ENCODE measurements at regions not wholly inside any gene's neighbourhood (a gene's known extent, or its start where the extent isn't known, plus 50 kb on each side); places are given as distances from the start of the nearest gene placed in this dataset.
"Not testable (repeated sequence)": the region's sequence is repeated elsewhere in the genome, so short reads cannot be mapped to it uniquely, and the experiment has no call there.

GRCh38 chr5:67765697-67766096 lies 449.9 kb upstream of the PIK3R1 start:
- Histone ChIP-seq H3K9me3 (no peaks in the 10 kb centered on the region), H3K4me3 (no peak overlapping the region), H3K4me1 (peaks cover 0 to 5% of the 10 kb centered on the region in 2 donors), H3K36me3 (no peaks in the 10 kb centered on the region), H3K27ac (no peak overlapping the region), H3K27me3 (no peaks in the 10 kb centered on the region)
- no peak for TF ChIP-seq CTCF (IDR thresholded peaks at IDR 0.05)
- DNase-seq (ENCODE audit: low spot score) = no peak

- peaks cover 0 to 35% of the 10 kb centered on the region in 2 donors for H3K9me3 ChIP-seq
- not testable (repeated sequence) for H3K27ac ChIP-seq; DNase-seq (ENCODE audit: low spot score); H3K4me3 ChIP-seq; H3K4me1 ChIP-seq; H3K36me3 ChIP-seq; H3K27me3 ChIP-seq
Measured at GRCh38 chr5:67757771-67758170, 457.8 kb upstream of the PIK3R1 start.

- no peak overlapping the region for H3K27ac ChIP-seq
- no peak overlapping the region for H3K4me3 ChIP-seq
- TF ChIP-seq CTCF (IDR thresholded peaks at IDR 0.05) = no peak
- no peak for DNase-seq (ENCODE audit: low spot score)
- H3K27me3 ChIP-seq = no peaks in the 10 kb centered on the region
- H3K9me3 ChIP-seq = peaks cover 0 to 36% of the 10 kb centered on the region in 2 donors
- no peaks in the 10 kb centered on the region for H3K36me3 ChIP-seq
- no peaks in the 10 kb centered on the region for H3K4me1 ChIP-seq
Measured at GRCh38 chr5:67752357-67752708, 463.2 kb upstream of the PIK3R1 start.

GRCh38 chr5:67748165-67748690 lies 467.3 kb upstream of the PIK3R1 start:
- Histone ChIP-seq H3K9me3 (peaks cover 0 to 25% of the 10 kb centered on the region in 2 donors), H3K27ac (no peak overlapping the region), H3K36me3 (no peaks in the 10 kb centered on the region), H3K27me3 (no peaks in the 10 kb centered on the region), H3K4me3 (no peak overlapping the region), H3K4me1 (no peaks in the 10 kb centered on the region)
- DNase-seq (ENCODE audit: low spot score) = no peak
- TF ChIP-seq CTCF (IDR thresholded peaks at IDR 0.05) = no peak

- H3K27ac ChIP-seq = no peak overlapping the region
- DNase-seq (ENCODE audit: low spot score) = no peak
- no peaks in the 10 kb centered on the region for H3K4me1 ChIP-seq
- H3K4me3 ChIP-seq = no peak overlapping the region
- no peak for TF ChIP-seq CTCF (IDR thresholded peaks at IDR 0.05)
- no peaks in the 10 kb centered on the region for H3K27me3 ChIP-seq
- H3K9me3 ChIP-seq = peaks cover 0 to 14% of the 10 kb centered on the region in 2 donors
- H3K36me3 ChIP-seq = no peaks in the 10 kb centered on the region
Measured at GRCh38 chr5:67747096-67747495, 468.5 kb upstream of the PIK3R1 start.

- peaks cover 0 to 14% of the 10 kb centered on the region in 2 donors for H3K9me3 ChIP-seq
- not testable (repeated sequence) for H3K4me1 ChIP-seq; DNase-seq (ENCODE audit: low spot score); H3K4me3 ChIP-seq; H3K27ac ChIP-seq; H3K36me3 ChIP-seq; H3K27me3 ChIP-seq
Measured at GRCh38 chr5:67746608-67747007, 468.9 kb upstream of the PIK3R1 start.

- no peaks in the 10 kb centered on the region for H3K4me1 ChIP-seq
- no peak overlapping the region for H3K27ac ChIP-seq
- no peak overlapping the region for H3K4me3 ChIP-seq
- no peak for DNase-seq (ENCODE audit: low spot score)
- H3K36me3 ChIP-seq = no peaks in the 10 kb centered on the region
- peaks cover 0 to 14% of the 10 kb centered on the region in 2 donors for H3K9me3 ChIP-seq
- TF ChIP-seq CTCF (IDR thresholded peaks at IDR 0.05) = no peak
- no peaks in the 10 kb centered on the region for H3K27me3 ChIP-seq
Measured at GRCh38 chr5:67746103-67746502, 469.5 kb upstream of the PIK3R1 start.

All from right atrium auricular region (tissue), 2 donors.